ENCODE measurements at regions not wholly inside any gene's neighbourhood (a gene's known extent, or its start where the extent isn't known, plus 50 kb on each side); places are given as distances from the start of the nearest gene placed in this dataset.

DNA sequence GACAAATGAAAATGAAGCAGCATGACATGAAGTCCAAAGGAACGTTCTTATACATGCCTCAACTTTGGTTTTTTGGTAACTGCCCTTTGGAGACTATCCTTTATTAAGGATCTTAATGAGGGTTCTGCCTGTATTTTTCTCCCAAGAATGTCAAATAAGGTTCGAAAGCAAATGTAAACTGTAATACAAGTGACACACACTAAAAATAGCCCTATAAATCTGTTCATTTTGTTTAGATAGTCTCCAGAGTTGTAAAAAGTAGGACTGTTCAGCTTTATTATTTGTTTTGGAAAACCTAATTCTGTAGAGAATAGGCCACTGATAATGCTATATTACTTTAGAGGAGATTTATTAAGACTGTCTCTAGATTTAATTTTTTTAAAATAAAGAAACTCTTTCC, 80.5 kb upstream of the CDIN1 start:
- no peak for DNase-seq

GRCh38 chr15:36499412-36500389, 79.7 kb upstream of the CDIN1 start:
- DNase-seq, result no peak

GRCh38 chr15:36501063-36501678, 78.3 kb upstream of the CDIN1 start:
- no peak for DNase-seq

GRCh38 chr15:36502509-36502908, 76.9 kb upstream of the CDIN1 start:
- no peak for DNase-seq

DNA sequence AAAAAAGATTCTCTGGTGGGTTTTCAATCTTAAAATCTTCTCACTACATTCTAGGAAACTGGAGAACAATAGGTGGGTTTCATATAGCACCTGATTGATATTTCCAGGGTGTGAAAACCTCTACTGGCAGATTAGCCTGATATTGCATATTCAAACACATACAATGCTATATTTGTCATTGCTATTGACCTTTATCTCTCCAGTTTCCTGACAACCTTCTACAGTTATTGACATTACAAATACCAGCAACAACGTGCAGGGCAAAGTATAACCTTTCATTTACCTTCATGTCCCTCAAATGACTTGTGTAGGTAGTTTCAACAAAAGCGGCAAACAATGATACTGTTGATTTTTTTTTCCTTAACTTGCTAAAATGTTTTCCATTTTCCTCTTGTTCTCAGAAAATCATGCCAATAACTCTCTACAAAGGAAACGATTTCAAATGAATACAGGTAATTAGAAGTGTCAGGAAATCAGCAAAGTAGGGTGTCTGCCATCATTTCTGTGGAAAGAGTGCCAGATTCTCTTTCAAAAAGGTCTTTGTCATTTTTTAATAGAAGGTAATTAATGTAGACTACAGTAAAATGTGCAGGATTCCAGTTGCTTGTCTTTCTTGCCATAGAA, 72.6 kb upstream of the CDIN1 start:
- DNase-seq, result no peak

GRCh38 chr15:36507458-36507857, 72.0 kb upstream of the CDIN1 start:
- no peak for DNase-seq

DNA sequence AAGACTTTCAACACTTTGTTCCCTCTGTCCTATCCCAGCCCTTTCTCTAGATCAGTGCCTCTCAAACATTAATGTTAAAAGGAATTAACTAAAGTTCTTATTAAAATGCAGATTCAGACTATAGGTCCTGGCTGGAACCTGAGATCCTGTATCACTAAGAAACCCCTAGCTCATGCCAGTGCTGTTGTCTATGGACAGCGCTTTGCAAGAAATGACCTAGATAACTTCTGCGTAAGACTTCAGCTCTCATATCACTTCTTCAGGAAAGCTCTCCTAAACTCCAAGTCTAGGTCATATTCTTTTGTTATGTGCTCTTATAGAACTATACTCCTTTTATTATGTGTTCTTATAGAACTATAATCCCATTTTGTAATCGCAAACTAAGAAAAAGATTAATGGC, 67.8 kb upstream of the CDIN1 start:
- DNase-seq, result no peak

DNA sequence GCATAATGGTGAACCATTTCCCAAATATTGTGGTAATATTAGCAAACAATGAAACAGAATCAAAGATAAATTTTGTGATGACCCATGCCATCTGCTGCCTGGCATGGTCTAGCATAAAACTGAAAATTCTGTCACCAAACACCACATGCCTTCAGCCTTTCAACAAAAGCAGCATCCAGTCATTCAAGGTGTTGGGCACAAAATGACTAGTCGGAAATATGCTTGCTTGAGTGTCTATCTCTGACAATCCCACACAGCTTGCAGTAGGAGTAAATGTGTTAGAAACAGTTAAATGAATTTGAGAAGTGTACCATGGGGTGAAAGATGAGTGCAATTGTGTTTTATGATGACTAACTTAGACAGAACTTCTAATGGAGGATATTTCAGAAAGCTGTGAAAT, 61.7 kb upstream of the CDIN1 start:
- DNase-seq, result no peak

DNA sequence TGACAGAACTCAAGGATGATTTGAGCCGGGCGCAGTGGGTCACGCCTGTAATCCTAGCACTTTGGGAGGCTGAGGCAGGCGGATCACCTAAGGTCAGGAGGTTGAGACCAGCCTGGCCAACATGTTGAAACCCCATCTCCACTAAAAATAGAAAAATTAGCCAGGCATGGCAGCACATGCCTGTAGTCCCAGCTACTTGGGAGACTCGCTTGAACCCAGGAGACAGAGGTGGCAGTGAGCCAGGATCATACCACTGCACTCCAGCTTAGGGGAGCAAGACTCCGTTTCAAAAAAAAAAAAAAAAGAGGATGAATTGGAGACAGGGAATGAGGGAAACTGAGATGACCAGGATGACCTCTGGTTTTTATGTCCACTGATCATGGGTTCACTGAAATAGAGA, 60.4 kb upstream of the CDIN1 start:
- no peak for DNase-seq

DNA sequence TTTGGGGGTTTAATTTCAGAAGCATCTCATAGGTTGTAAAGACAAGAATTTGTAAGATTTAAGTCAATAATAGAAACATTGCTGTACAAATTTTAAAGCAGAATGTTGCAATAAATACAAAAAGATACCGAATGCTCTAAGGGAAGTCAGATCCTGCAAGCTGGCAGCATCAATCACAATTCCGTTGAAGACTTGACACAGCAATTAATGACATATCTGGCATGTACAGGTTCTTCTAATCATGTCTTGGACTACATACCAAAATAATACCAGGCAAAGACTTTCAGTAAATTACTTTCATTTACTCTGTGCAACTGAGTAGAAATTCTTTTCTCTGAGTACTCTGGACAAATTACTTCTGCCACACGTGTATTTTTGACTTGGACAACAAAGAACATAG, 54.0 kb upstream of the CDIN1 start:
- no peak for DNase-seq

DNA sequence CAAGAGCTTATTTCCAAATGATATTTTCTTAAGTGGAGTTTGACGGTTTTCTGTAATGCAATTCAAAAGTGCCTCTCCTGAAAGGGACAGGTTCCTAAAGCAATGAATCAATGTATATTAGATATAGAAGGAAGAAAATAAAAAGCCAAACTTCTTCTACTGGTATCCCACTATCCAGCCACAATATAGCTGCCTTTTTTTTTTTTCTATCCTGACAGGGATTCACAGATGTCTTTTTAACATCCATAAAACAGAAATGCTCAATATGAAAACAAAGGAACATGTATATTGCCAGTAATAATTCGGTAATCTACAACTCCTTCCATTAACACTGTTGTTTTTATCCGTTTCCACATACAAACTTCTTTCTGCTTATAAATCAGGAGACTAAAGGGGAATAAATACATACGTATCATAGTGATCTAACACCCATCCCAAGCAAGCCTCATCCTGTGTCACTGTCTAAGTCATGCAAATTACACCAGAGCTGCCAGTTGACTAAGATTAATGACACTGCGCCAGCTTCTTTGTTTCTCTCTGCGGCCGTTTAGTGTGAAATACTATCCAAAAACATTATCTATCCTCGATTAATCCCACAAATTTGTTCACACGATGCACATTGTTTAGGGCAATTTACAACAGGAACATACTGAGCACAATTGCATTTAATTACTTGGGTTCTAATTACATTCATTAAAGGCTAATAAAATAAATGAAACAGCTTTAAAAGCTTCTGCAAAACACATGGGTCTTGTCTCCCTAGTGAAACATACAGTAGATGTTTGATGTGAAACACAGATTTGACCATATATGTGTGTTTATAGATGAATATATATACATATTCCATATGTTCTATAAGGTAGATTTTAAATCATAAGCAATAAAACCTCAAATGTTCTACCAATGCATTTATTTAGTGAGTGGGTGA, 51.9 kb upstream of the CDIN1 start:
- no peak for DNase-seq

GRCh38 chr15:36529296-36530011, 50.0 kb upstream of the CDIN1 start:
- DNase-seq, result no peak

Data from activated naive CD4-positive, alpha-beta T cell treated with anti-CD3 and anti-CD28 coated beads, Interleukin-2, amount 50 U/mL, for 16 hours (primary cell).